Natural killer cell treated with Interleukin-12 subunit alpha and Interleukin-12 subunit beta and Interleukin-15 and Interleukin-18, amount 100 ng/mL, for 72 hours (primary cell): ENCODE measurements at regions not wholly inside any gene's neighbourhood (a gene's known extent, or its start where the extent isn't known, plus 50 kb on each side); places are given as distances from the start of the nearest gene placed in this dataset.
"Not testable (repeated sequence)": the region's sequence is repeated elsewhere in the genome, so short reads cannot be mapped to it uniquely, and the experiment has no call there.

ENCODE experiments used
- ATAC-seq, 2 donors: fragments of 150-1000 bp; cut with Tn5 transposase in 1 of 2; sonication (Bioruptor Pico), chemical (Tn5 transposase) in 1 of 2; 2 replicates each; pipeline ENCODE4 v1.10.0; 2021
- DNase-seq: peaks from one replicate; pipeline ENCODE4 v3.0.0; 2022; ENCODE audit warnings: low spot score
- H3K27ac Mint-ChIP-seq, 2 donors: 1 replicate in 1 of 2; 2 replicates in 1 of 2; pipeline ENCODE4 v1.8.0; 2022; ENCODE audit warnings: mixed read lengths in 2 of 2, mild to moderate bottlenecking in 1 of 2, moderate library complexity in 1 of 2
- H3K27me3 Mint-ChIP-seq, 2 donors: 1 replicate in 1 of 2; 2 replicates in 1 of 2; pipeline ENCODE4 v1.8.0; 2022; ENCODE audit warnings: mixed read lengths in 2 of 2
- H3K36me3 Mint-ChIP-seq: one replicate; pipeline ENCODE4 v1.8.0; 2022; ENCODE audit warnings: mixed read lengths
- H3K4me1 Mint-ChIP-seq, 2 donors: 1 replicate in 1 of 2; 2 replicates in 1 of 2; pipeline ENCODE4 v1.8.0; 2022; ENCODE audit warnings: low read depth in 2 of 2, mixed read lengths in 2 of 2, mild to moderate bottlenecking in 1 of 2
- H3K4me3 Mint-ChIP-seq: one replicate; pipeline ENCODE4 v1.8.0; 2022; ENCODE audit warnings: mixed read lengths
- H3K9me3 Mint-ChIP-seq: 2 replicates; pipeline ENCODE4 v1.8.0; 2022; ENCODE audit warnings: mixed read lengths

DNA sequence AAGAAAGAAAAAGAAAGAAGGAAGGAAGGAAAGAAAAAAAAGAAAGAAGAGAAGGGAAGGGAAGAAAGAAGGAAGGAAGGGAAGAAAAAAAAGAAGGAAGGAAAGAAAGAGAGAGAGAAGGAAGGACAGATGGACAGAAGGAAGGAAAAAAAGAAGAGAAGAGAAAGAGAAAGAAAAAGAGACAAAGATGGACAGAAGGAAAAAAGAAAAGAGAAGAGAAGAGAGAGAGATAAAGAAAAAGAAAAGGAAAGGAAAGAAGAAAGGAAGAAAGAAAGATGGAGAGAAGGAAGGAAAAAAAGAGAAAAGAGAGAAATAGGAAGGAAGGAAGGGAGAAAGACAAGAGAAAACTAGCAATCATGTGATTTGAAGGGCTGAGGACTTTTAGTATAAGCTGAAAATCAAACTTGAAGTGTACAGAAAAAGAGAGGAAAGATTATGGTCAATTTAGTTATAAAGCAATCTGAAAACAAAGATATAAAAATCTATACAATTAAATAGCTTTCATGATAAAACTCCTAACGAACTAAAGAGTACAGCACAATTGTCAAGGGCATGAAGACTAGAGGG is 115.3 kb downstream of the LTN1 start:
- Mint-ChIP-seq H3K4me1 (no peaks in the 10 kb centered on the region), H3K27me3 (no peaks in the 10 kb centered on the region), H3K27ac (peak overlapping the region in 1 of 2 donors; percentile 6), H3K9me3 (no peaks in the 10 kb centered on the region), H3K36me3 (peaks cover 15% of the 10 kb centered on the region), H3K4me3 (no peak overlapping the region)
- ATAC-seq, result no peak
- no peak for DNase-seq

DNA sequence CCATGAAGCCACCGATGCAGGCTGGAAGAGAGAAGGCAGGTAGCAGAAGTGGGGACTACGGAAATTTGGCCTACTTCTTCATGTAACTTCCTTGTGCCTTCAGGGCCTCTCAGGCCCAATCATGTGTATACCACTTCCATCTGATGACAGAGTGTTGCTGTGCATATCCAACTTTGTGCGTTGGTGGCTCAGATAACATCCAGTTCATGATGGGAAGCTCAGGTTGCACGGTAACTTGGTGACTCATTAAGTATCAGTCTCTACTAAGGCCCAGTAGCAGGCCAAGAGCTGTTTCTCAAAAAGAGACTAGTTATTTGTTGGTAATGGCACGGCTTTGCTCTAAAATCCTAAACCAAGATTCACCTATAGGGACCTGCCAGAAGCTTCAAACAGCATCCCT is 117.6 kb downstream of the LTN1 start:
- DNase-seq (no peak), ATAC-seq (no peak)
- H3K4me1 Mint-ChIP-seq, result no peaks in the 10 kb centered on the region
- no peaks in the 10 kb centered on the region for H3K27me3 Mint-ChIP-seq
- H3K4me3 Mint-ChIP-seq, result no peak overlapping the region
- no peak overlapping the region for H3K27ac Mint-ChIP-seq
- peaks cover 11% of the 10 kb centered on the region for H3K36me3 Mint-ChIP-seq
- no peaks in the 10 kb centered on the region for H3K9me3 Mint-ChIP-seq

GRCh38 chr21:28872218-28872617 is 120.5 kb downstream of the LTN1 start:
- Mint-ChIP-seq H3K27me3 (no peaks in the 10 kb centered on the region), H3K9me3 (no peaks in the 10 kb centered on the region), H3K27ac (no peak overlapping the region), H3K4me1 (no peaks in the 10 kb centered on the region), H3K4me3 (no peak overlapping the region), H3K36me3 (peaks cover 16% of the 10 kb centered on the region)
- no peak for DNase-seq
- no peak for ATAC-seq

DNA sequence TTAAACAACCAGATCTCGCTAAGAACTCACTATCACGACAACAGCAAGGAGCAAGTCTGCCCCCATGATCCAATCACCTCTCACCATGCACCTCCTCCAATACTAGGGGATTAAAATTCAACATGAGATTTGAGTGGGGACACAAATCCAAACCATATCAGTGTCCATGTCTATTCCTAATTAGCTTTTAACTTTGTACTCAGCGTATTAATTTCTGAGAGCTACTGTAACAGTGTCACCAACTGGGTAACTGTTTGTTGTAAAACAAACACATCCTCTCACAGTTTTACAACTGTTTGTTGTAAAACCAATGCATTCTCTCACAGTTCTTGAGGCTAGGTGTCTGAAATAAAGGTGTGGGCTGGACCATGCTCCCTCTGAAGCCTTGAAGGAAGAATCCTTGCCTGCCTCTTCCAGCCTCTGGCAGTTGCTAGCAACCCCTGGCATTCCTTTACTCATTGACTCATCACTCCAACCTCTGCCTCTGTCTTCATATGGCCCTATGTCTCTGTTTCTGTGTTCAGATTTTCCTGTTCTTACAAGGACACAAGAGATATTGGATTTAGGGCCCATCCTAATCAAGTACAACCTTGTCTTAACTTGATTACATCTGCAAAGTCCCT is 121.2 kb downstream of the LTN1 start:
- Mint-ChIP-seq H3K4me3 (no peak overlapping the region), H3K9me3 (no peaks in the 10 kb centered on the region), H3K4me1 (no peaks in the 10 kb centered on the region), H3K27me3 (no peaks in the 10 kb centered on the region), H3K36me3 (peaks cover 16% of the 10 kb centered on the region), H3K27ac (no peak overlapping the region)
- DNase-seq, result no peak
- ATAC-seq, result no peak

- H3K36me3 Mint-ChIP-seq, result peaks cover 5% of the 10 kb centered on the region
- ATAC-seq (no peak), DNase-seq (no peak)
- H3K27ac Mint-ChIP-seq, result no peak overlapping the region
- H3K9me3 Mint-ChIP-seq, result no peaks in the 10 kb centered on the region
- H3K27me3 Mint-ChIP-seq, result no peaks in the 10 kb centered on the region
- H3K4me3 Mint-ChIP-seq, result no peak overlapping the region
- no peaks in the 10 kb centered on the region for H3K4me1 Mint-ChIP-seq
These were observed 125.3 kb downstream of the LTN1 start for GRCh38 chr21:28867401-28867800.

GRCh38 chr21:28865488-28866186 is 127.0 kb downstream of the LTN1 start:
- Mint-ChIP-seq H3K27ac (no peak overlapping the region), H3K4me3 (no peak overlapping the region), H3K27me3 (no peaks in the 10 kb centered on the region), H3K9me3 (no peaks in the 10 kb centered on the region), H3K4me1 (no peaks in the 10 kb centered on the region), H3K36me3 (peaks cover 5% of the 10 kb centered on the region)
- DNase-seq (no peak), ATAC-seq (no peak)

DNA sequence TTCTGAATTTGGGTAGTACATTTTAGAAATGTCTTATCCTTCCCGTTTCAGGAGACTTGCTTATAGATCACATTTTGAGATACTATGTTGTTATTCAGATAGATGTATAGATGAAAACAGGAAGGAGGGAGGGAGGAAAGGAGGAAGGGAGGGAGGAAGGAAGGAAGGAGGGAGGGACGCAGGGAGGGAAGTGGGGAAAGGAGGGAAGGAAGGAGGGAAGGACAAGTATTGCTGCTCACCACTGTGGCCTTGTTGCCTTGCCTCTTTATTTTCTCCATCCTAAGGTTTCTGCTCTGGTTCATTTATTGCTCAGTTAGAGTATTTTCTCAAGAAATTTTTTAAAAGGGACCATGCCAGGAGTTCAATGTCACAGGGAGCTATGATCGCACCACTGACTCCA is 134.3 kb downstream of the LTN1 start:
- H3K27ac Mint-ChIP-seq, result no peak overlapping the region
- H3K27me3 Mint-ChIP-seq, result peaks cover 0 to 2% of the 10 kb centered on the region in 2 donors
- H3K4me1 Mint-ChIP-seq, result no peaks in the 10 kb centered on the region
- no peak overlapping the region for H3K4me3 Mint-ChIP-seq
- no peak for DNase-seq
- H3K36me3 Mint-ChIP-seq, result no peaks in the 10 kb centered on the region
- ATAC-seq, result no peak
- H3K9me3 Mint-ChIP-seq, result no peaks in the 10 kb centered on the region

DNA sequence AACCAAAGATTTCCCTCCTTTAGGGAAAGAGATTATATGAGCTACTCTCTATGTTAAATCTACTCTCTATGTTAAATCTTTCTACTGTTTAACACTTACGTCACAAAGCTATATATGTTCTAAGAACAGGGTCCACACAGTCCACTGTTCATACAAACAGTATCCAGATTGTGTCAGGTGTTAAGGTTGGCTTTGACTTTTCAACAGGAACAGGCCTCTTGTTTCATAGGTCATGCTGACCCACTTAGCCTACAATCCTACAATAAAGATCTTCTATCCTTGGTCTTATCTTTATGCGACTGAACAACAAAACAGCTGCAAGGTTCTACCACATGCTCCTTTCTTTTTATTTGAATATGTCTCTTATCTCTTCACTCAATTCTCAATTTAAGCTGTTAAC is 134.9 kb downstream of the LTN1 start:
- Mint-ChIP-seq H3K4me1 (no peaks in the 10 kb centered on the region), H3K27me3 (peaks cover 0 to 2% of the 10 kb centered on the region in 2 donors), H3K4me3 (no peak overlapping the region), H3K9me3 (no peaks in the 10 kb centered on the region), H3K27ac (no peak overlapping the region), H3K36me3 (no peaks in the 10 kb centered on the region)
- DNase-seq (no peak), ATAC-seq (no peak)

DNA sequence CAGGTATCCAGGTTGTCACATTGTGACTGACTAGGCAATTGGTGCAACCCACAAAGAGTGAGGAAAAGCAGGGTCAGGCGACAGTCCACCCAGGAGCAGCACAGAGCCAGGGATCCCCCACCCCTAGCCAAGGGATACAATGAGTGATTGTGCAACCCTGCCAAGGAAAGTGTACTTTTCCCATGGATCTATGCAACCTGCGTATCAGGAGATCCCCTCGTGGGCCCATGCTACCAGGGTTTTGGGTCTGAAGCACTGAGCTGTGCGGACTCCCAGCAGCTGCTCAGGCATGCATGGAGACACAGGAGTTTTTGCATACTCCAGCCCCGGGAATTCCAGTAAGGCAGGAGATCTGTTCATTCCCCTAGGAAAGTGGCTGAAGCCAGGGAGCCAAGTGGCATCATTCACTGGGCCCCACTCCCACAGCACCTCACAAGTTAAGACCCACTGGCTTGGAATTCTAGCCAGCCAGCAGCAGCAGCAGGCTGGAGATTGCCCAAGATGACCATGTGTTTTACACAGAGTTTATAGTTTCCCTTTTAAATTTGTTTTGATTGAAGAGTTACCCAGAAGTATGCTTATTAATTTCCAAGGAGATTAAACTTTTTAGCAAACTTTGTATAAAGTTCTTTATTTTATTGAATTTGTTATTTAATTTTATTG is 136.0 kb downstream of the LTN1 start:
- Mint-ChIP-seq H3K27ac (no peak overlapping the region), H3K4me1 (no peaks in the 10 kb centered on the region), H3K36me3 (no peaks in the 10 kb centered on the region), H3K27me3 (peaks cover 0 to 2% of the 10 kb centered on the region in 2 donors), H3K9me3 (no peaks in the 10 kb centered on the region), H3K4me3 (no peak overlapping the region)
- ATAC-seq (no peak), DNase-seq (no peak)

DNA sequence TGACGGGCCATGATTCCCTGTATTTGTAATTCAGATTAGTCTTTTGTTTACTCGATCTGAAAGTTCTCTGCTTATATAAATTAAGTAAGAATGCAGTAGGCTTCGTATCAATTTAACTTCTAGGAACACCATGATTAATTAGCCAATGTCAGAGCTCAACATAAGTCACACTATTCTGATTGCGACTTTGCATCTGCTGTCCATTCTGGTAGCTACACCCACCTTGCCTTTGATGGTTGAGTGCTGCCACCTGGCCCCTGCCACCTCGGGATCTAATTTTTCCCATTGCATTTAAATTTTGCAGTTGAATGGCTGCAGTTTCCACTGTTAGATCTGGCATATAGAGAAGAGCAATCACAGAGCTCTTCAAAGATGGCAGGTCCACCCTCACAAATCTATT is 140.0 kb downstream of the LTN1 start:
- no peak for ATAC-seq
- Mint-ChIP-seq H3K4me1 (peaks cover 0 to 6% of the 10 kb centered on the region in 2 donors), H3K9me3 (no peaks in the 10 kb centered on the region), H3K27me3 (no peaks in the 10 kb centered on the region), H3K27ac (no peak overlapping the region), H3K36me3 (no peaks in the 10 kb centered on the region), H3K4me3 (no peak overlapping the region)
- DNase-seq, result no peak

- Mint-ChIP-seq H3K27ac (no peak overlapping the region), H3K9me3 (no peaks in the 10 kb centered on the region)
- ATAC-seq, result no peak
These were observed 141.0 kb downstream of the LTN1 start for GRCh38 chr21:28851645-28852044.

DNA sequence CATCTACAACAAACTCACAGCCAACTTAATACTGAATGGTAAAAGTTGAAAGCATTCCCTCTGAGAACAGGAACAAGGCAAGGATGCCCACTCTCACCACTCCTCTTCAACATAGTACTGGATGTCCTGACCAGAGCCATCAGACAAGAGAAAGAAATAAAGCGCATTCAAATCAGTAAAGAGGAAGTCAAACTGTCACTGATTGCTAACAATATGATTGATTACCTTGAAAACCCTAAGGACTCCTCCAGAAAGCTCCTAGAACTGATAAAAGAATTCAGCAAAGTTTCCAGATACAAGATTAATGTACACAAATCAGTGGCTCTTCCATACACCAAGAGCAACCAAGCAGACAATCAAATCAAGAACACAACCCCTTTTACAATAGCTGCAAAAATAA is 153.4 kb downstream of the LTN1 start:
- Mint-ChIP-seq H3K27ac (peak overlapping the region in 1 of 2 donors; percentile 40), H3K4me1 (peaks cover 35 to 36% of the 10 kb centered on the region in 2 donors)
- not testable (repeated sequence) for DNase-seq, H3K9me3 Mint-ChIP-seq, H3K27me3 Mint-ChIP-seq, H3K4me3 Mint-ChIP-seq, ATAC-seq, H3K36me3 Mint-ChIP-seq

More at GRCh38 chr21:28851645-28852044, 141.0 kb downstream of the LTN1 start:
- H3K4me1 Mint-ChIP-seq, result peaks cover 0 to 6% of the 10 kb centered on the region in 2 donors
- no peak overlapping the region for H3K4me3 Mint-ChIP-seq
- H3K27me3 Mint-ChIP-seq, result no peaks in the 10 kb centered on the region
- no peaks in the 10 kb centered on the region for H3K36me3 Mint-ChIP-seq
- DNase-seq, result no peak

- Mint-ChIP-seq H3K4me3 (peak overlapping the region; percentile 47), H3K27ac (peak overlapping the region; percentile 79 to 87), H3K4me1 (peaks cover 50 to 52% of the 10 kb centered on the region in 2 donors)
- H3K27me3 Mint-ChIP-seq, H3K9me3 Mint-ChIP-seq, DNase-seq, H3K36me3 Mint-ChIP-seq, ATAC-seq: not testable (repeated sequence)
These were observed 155.3 kb downstream of the LTN1 start for GRCh38 chr21:28837426-28837825.

DNA sequence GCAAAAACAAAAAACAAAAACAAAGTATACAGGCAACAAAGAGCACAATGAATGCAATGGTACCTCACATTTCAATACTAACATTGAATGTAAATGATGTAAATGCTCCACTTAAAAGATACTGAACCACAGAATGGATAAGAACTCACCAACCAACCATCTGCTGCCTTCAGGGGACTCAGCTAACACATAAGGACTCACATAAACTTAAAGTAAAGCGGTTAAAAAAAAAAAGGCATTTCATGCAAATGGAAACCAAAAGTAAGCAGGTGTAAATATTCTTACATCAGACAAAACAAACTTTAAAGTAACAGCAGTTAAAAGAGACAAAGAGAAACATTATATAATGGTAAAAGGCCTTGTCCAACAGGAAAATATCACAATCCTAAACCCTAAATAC is 156.1 kb downstream of the LTN1 start:
- H3K4me3 Mint-ChIP-seq, result peak overlapping the region; percentile 83
- H3K36me3 Mint-ChIP-seq, H3K27me3 Mint-ChIP-seq, DNase-seq, H3K9me3 Mint-ChIP-seq: not testable (repeated sequence)
- peaks cover 56 to 59% of the 10 kb centered on the region in 2 donors for H3K4me1 Mint-ChIP-seq
- peak; percentile 58 to 73 for ATAC-seq
- peak overlapping the region; percentile 79 to 87 for H3K27ac Mint-ChIP-seq
